ENCODE measurements at regions not wholly inside any gene's neighbourhood (a gene's known extent, or its start where the extent isn't known, plus 50 kb on each side); places are given as distances from the start of the nearest gene placed in this dataset.
"Not testable (repeated sequence)": the region's sequence is repeated elsewhere in the genome, so short reads cannot be mapped to it uniquely, and the experiment has no call there.

- not testable (repeated sequence) for TF ChIP-seq POLR2AphosphoS5 (IDR thresholded peaks at IDR 0.05; ENCODE audit: low read depth, low read length); POLR2A (IDR thresholded peaks at IDR 0.05; ENCODE audit: low read depth, low read length); PAX5 (IDR thresholded peaks at IDR 0.05; ENCODE audit: insufficient read depth, low read length, severe bottlenecking)
Observed at GRCh38 chrX:131893857-131894256, 129.2 kb upstream of the STK26 start.
